ENCODE measurements at regions not wholly inside any gene's neighbourhood (a gene's known extent, or its start where the extent isn't known, plus 50 kb on each side); places are given as distances from the start of the nearest gene placed in this dataset.

GRCh38 chr1:30103708-30104411 is 619.5 kb downstream of the MATN1 start:
- H3K4me1 Mint-ChIP-seq (ENCODE audit: low read depth): no peaks in the 10 kb centered on the region
- no peak overlapping the region for H3K4me3 Mint-ChIP-seq
- H3K36me3 Mint-ChIP-seq (ENCODE audit: low read depth): no peaks in the 10 kb centered on the region
- H3K27ac Mint-ChIP-seq: no peak overlapping the region
- H3K27me3 Mint-ChIP-seq (ENCODE audit: insufficient read depth): peaks cover 18% of the 10 kb centered on the region
- H3K9me3 Mint-ChIP-seq: no peaks in the 10 kb centered on the region
- TF ChIP-seq CTCF (IDR thresholded peaks at IDR 0.05): no peak
- DNase-seq: no peak

- Mint-ChIP-seq H3K4me3 (no peak overlapping the region), H3K27ac (no peak overlapping the region), H3K36me3 (ENCODE audit: low read depth) (no peaks in the 10 kb centered on the region), H3K4me1 (ENCODE audit: low read depth) (no peaks in the 10 kb centered on the region), H3K27me3 (ENCODE audit: insufficient read depth) (peaks cover 21% of the 10 kb centered on the region), H3K9me3 (no peaks in the 10 kb centered on the region)
- DNase-seq: no peak
- TF ChIP-seq CTCF (IDR thresholded peaks at IDR 0.05): no peak
Measured at GRCh38 chr1:30102605-30103004, 620.8 kb downstream of the MATN1 start.

GRCh38 chr1:30101487-30102227 is 621.7 kb downstream of the MATN1 start:
- DNase-seq: no peak
- H3K27me3 Mint-ChIP-seq (ENCODE audit: insufficient read depth): peaks cover 21% of the 10 kb centered on the region
- no peak for TF ChIP-seq CTCF (IDR thresholded peaks at IDR 0.05)

DNA sequence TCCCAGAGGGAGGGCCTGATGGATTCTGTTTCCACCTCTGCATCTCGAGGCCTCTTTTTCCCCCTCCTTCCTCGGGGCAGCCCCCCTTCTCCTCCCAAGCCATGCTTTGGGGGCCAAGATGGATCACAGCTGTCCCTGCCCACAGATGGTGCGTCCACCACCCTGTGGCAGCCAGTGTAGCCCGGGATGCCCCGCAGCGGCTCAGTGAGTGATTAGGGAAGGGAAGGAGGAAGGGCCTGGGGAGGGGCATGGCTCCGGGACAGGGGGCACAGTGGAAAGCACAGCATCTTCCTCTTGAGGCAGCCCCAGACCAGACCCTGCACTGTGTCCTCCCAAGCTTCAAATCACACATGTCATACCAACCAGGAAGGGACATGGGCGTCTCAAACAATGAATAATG is 622.4 kb downstream of the MATN1 start:
- Mint-ChIP-seq H3K9me3 (no peaks in the 10 kb centered on the region), H3K27me3 (ENCODE audit: insufficient read depth) (peaks cover 21% of the 10 kb centered on the region), H3K36me3 (ENCODE audit: low read depth) (no peaks in the 10 kb centered on the region), H3K27ac (no peak overlapping the region), H3K4me1 (ENCODE audit: low read depth) (no peaks in the 10 kb centered on the region), H3K4me3 (no peak overlapping the region)
- DNase-seq: no peak
- no peak for TF ChIP-seq CTCF (IDR thresholded peaks at IDR 0.05)

More at GRCh38 chr1:30101487-30102227, 621.7 kb downstream of the MATN1 start:
- Mint-ChIP-seq H3K36me3 (ENCODE audit: low read depth) (no peaks in the 10 kb centered on the region), H3K4me3 (no peak overlapping the region), H3K4me1 (ENCODE audit: low read depth) (no peaks in the 10 kb centered on the region), H3K9me3 (no peaks in the 10 kb centered on the region), H3K27ac (no peak overlapping the region)

GRCh38 chr1:30100524-30100862 is 622.9 kb downstream of the MATN1 start:
- DNase-seq: no peak
- H3K36me3 Mint-ChIP-seq (ENCODE audit: low read depth): no peaks in the 10 kb centered on the region
- no peaks in the 10 kb centered on the region for H3K4me1 Mint-ChIP-seq (ENCODE audit: low read depth)
- H3K9me3 Mint-ChIP-seq: no peaks in the 10 kb centered on the region
- H3K27me3 Mint-ChIP-seq (ENCODE audit: insufficient read depth): peaks cover 23% of the 10 kb centered on the region
- no peak for TF ChIP-seq CTCF (IDR thresholded peaks at IDR 0.05)
- no peak overlapping the region for H3K27ac Mint-ChIP-seq
- no peak overlapping the region for H3K4me3 Mint-ChIP-seq

Data from HFFc6 (cell line).